ENCODE measurements at regions not wholly inside any gene's neighbourhood (a gene's known extent, or its start where the extent isn't known, plus 50 kb on each side); places are given as distances from the start of the nearest gene placed in this dataset.

DNA sequence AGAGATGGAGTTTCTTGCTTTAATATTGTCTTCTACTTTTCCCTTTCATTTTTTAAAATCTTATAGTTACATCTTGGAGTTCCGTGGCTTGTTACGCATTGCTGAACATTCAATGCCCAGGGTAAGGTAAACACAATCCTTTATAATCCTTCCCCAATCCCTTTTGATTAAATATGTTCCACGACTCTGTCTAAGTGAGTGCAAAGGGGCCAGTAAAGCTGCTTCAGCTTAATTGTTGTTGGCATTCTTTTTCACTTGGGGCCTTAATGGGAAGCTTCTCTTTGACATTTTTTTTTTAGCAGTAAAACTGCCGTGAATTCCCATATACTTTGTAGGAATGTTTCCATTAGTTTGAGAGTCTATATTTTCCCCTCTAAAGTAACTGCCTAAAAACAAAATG lies 1028.1 kb downstream of the C4orf33 start:
- TF ChIP-seq, protein P1, sequence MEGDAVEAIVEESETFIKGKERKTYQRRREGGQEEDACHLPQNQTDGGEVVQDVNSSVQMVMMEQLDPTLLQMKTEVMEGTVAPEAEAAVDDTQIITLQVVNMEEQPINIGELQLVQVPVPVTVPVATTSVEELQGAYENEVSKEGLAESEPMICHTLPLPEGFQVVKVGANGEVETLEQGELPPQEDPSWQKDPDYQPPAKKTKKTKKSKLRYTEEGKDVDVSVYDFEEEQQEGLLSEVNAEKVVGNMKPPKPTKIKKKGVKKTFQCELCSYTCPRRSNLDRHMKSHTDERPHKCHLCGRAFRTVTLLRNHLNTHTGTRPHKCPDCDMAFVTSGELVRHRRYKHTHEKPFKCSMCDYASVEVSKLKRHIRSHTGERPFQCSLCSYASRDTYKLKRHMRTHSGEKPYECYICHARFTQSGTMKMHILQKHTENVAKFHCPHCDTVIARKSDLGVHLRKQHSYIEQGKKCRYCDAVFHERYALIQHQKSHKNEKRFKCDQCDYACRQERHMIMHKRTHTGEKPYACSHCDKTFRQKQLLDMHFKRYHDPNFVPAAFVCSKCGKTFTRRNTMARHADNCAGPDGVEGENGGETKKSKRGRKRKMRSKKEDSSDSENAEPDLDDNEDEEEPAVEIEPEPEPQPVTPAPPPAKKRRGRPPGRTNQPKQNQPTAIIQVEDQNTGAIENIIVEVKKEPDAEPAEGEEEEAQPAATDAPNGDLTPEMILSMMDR (IDR thresholded peaks at IDR 0.05; ENCODE audit: control extremely low read depth, extremely low read depth, low read depth, missing control alignments) = no peak

DNA sequence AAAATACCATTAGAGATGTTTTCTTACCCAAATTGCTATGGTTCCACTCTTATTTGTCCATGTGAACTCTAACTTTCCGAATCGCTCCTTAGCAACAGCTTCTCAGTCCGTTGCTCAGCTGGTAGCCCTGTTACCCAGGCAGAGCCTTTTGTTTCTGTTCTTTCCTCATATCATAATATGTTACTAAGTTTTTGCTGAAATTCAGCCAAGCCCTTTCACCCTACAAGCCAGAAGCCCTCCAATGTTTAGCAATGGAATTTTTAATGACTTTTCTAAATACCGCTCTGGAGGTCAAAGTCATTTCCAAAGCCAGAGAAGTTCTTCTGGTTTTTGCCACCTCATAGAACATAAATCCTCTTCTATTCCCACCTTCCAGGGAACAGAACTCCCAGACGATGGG lies 1029.5 kb downstream of the C4orf33 start:
- ChIA-PET POLR2A (no interaction called here), CTCF (no interaction called here)
- TF ChIP-seq, protein P1 (IDR thresholded peaks at IDR 0.05; ENCODE audit: control extremely low read depth, extremely low read depth, low read depth, missing control alignments) = no peak
- DNase-seq (ENCODE audit: extremely low spot score) = no peak

More for the DNA sequence above, 1028.1 kb downstream of the C4orf33 start:
- POLR2A ChIA-PET = no interaction called here
- CTCF ChIA-PET = no interaction called here
- no peak for DNase-seq (ENCODE audit: extremely low spot score)

DNA sequence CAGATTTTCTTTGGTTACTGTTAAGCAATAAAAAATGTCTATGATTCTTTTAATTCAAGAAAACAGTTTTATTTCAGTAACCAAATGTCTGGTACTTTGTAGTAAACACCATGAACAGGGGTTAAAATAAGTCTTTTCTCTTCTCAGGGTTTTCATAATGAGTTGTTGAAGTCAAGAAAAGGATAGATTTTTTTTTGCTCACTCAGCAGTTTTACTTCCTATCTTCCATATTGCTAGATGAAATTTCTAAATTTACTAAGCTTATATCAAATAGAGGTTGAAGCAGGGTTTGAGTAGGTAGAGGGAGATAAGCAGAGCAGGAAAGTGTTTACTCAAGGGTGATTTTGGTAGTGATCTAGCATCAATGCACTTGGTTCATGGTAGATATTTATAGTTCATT lies 1031.3 kb downstream of the C4orf33 start:
- CTCF ChIA-PET = no interaction called here
- no peak for DNase-seq (ENCODE audit: extremely low spot score)
- TF ChIP-seq, protein P1 (IDR thresholded peaks at IDR 0.05; ENCODE audit: control extremely low read depth, extremely low read depth, low read depth, missing control alignments) = no peak
- POLR2A ChIA-PET = no interaction called here

DNA sequence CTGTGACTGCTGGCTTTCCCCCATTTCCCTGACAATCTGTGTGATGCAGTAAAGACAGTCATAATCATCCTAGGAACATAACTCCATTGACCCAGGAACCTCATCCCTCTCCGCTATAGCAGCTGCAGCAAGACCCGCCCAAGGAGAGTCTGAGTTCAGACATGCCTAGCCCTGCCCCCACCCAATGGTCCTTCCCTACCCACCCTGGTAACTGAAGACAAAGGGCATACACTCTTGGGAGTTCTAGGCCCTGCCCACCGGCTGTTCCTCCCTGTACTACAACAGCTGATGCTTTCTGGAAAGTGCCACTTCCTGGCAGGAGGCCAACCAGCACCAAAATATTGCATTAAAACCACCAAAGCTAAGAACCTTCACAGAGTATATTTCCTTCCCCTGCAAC lies 1035.6 kb downstream of the C4orf33 start:
- TF ChIP-seq, protein P1 (IDR thresholded peaks at IDR 0.05; ENCODE audit: control extremely low read depth, extremely low read depth, low read depth, missing control alignments) = no peak
- ChIA-PET CTCF (no interaction called here), POLR2A (no interaction called here)
- DNase-seq (ENCODE audit: extremely low spot score) = no peak

DNA sequence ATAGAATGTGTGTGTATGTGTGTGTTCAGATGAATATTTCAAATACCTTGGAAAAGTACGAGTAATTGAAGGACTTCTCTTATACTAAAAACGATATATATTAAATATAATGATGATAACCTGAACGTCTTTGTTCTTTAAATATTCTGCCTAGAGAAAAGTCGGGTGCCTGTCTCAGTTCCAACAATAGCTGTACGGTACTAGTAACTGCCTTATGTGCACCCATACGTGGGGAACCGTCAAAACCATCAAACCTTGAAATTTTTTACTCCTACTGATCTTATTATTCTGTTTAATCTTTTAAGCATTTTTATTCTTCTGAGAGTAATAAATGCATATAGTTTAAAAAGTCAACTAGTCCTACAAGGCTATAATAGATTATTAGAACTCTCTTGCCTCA lies 1045.7 kb downstream of the C4orf33 start:
- TF ChIP-seq, protein P1 (IDR thresholded peaks at IDR 0.05; ENCODE audit: control extremely low read depth, extremely low read depth, low read depth, missing control alignments) = no peak
- CTCF ChIA-PET = no interaction called here
- POLR2A ChIA-PET = no interaction called here
- DNase-seq (ENCODE audit: extremely low spot score) = no peak

DNA sequence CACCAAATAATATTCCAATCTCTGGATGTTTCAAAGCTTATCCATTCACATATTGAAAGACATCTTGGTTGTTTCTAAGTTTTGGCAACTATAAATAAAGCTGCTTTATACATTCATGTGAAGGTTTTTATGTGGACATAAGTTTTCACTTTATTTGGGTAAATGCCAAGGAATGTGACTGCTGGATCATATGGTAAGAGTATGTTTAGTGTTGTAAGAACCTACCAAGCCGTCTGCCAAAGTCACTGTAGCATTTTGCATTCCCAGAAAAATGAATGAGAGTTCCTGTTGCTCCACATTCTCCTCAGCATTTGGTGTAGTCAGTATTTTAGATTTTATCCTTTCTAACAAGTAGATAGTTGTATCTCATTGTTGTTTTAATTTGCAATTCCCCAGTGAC lies 1047.7 kb downstream of the C4orf33 start:
- POLR2A ChIA-PET = no interaction called here
- TF ChIP-seq, protein P1 (IDR thresholded peaks at IDR 0.05; ENCODE audit: control extremely low read depth, extremely low read depth, low read depth, missing control alignments) = no peak
- no peak for DNase-seq (ENCODE audit: extremely low spot score)
- CTCF ChIA-PET = interaction anchor here (2.1 kb wide), 1 partner anchor 10 kb away, joined by 6 read pairs; no protein-coding TSS in a partner anchor

DNA sequence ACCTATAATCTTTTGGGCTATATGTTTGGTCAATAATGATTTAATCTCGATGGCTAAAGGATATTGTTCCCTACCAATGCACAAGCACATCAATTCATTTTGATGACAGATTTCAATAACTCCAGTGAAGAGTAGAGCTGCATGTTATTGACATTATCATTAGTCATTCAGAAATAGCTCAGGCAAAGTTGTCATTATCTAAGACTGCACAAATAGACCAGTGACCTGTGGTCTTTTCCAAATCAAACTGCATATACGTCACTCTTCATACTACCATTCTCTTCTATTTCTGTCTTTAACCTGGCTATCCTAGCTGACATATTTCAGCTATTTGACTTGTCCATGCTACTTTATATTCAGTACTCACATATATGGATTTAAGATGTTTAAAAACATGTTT lies 1050.8 kb downstream of the C4orf33 start:
- ChIA-PET CTCF (no interaction called here), POLR2A (no interaction called here)
- DNase-seq (ENCODE audit: extremely low spot score) = no peak
- TF ChIP-seq, protein P1 (IDR thresholded peaks at IDR 0.05; ENCODE audit: control extremely low read depth, extremely low read depth, low read depth, missing control alignments) = no peak

Measured in GM10248 (cell line).